H9 (cell line): ENCODE measurements at regions not wholly inside any gene's neighbourhood (a gene's known extent, or its start where the extent isn't known, plus 50 kb on each side); places are given as distances from the start of the nearest gene placed in this dataset.

Source experiments
- DNase-seq: peaks from one replicate; pipeline ENCODE4 v3.0.0-alpha.2; 2017
- H2AFZ ChIP-seq: one replicate; pipeline ENCODE4 v1.6.1; 2013; ENCODE audit warnings: mild to moderate bottlenecking, low read length, control low read depth, moderate library complexity
- H2AK5ac ChIP-seq: 2 replicates; pipeline ENCODE4 v1.6.1; 2013; ENCODE audit warnings: low read length, control low read depth, mixed read lengths; ENCODE audit not compliant: insufficient read length
- H2BK120ac ChIP-seq: one replicate; pipeline ENCODE4 v1.6.1; 2013; ENCODE audit warnings: low read depth, mild to moderate bottlenecking, low read length, control low read depth, inconsistent platforms; ENCODE audit not compliant: poor library complexity, severe bottlenecking
- H2BK12ac ChIP-seq: 2 replicates; pipeline ENCODE4 v1.6.1; 2013; ENCODE audit warnings: low read length, control low read depth, mixed read lengths, low read depth; ENCODE audit not compliant: insufficient read length
- H2BK15ac ChIP-seq: 2 replicates; pipeline ENCODE4 v1.6.1; 2013; ENCODE audit warnings: low read depth, low read length, control low read depth
- H2BK20ac ChIP-seq: one replicate; pipeline ENCODE4 v1.6.1; 2013; ENCODE audit warnings: low read depth, mild to moderate bottlenecking, low read length, control low read depth, inconsistent platforms; ENCODE audit not compliant: poor library complexity, severe bottlenecking
- H2BK5ac ChIP-seq: 2 replicates; pipeline ENCODE4 v1.6.1; 2013; ENCODE audit warnings: low read length, control low read depth, mixed read lengths; ENCODE audit not compliant: insufficient read length
- H3K14ac ChIP-seq: 2 replicates; pipeline ENCODE4 v1.6.1; 2013; ENCODE audit warnings: low read length, control low read depth; ENCODE audit not compliant: insufficient read depth
- H3K18ac ChIP-seq: 2 replicates; pipeline ENCODE4 v1.6.1; 2013; ENCODE audit warnings: low read depth, mild to moderate bottlenecking, mixed read lengths, low read length, control low read depth; ENCODE audit not compliant: insufficient read length
- H3K23ac ChIP-seq: 2 replicates; pipeline ENCODE4 v1.6.1; 2013; ENCODE audit warnings: low read length, control low read depth, mixed read lengths, low read depth; ENCODE audit not compliant: insufficient read length
- H3K23me2 ChIP-seq: 2 replicates; pipeline ENCODE4 v1.6.1; 2013; ENCODE audit warnings: low read depth, mild to moderate bottlenecking, mixed read lengths, low read length, control low read depth; ENCODE audit not compliant: insufficient read length, poor library complexity, severe bottlenecking
- H3K27ac ChIP-seq: 2 replicates; pipeline ENCODE4 v1.5.1; 2013; ENCODE audit warnings: low read length, control low read depth, mixed read lengths, low read depth; ENCODE audit not compliant: insufficient read length
- H3K27me3 ChIP-seq: 2 replicates; pipeline ENCODE4 v1.6.1; 2013; ENCODE audit warnings: low read length, control low read depth, inconsistent platforms; ENCODE audit not compliant: insufficient read depth
- H3K4ac ChIP-seq: 2 replicates; pipeline ENCODE4 v1.6.1; 2013; ENCODE audit warnings: low read depth, mild to moderate bottlenecking, control low read depth, inconsistent platforms, low read length, moderate library complexity
- H3K4me1 ChIP-seq: 2 replicates; pipeline ENCODE4 v1.6.1; 2013; ENCODE audit warnings: low read length, control low read depth, inconsistent platforms; ENCODE audit not compliant: insufficient read depth
- H3K4me2 ChIP-seq: 2 replicates; pipeline ENCODE4 v1.6.1; 2013; ENCODE audit warnings: low read length, control low read depth, mixed read lengths; ENCODE audit not compliant: insufficient read length, insufficient read depth
- H3K56ac ChIP-seq: 2 replicates; pipeline ENCODE4 v1.6.1; 2013; ENCODE audit warnings: low read depth, mild to moderate bottlenecking, mixed read lengths, low read length, control low read depth; ENCODE audit not compliant: insufficient read length
- H3K79me1 ChIP-seq: 2 replicates; pipeline ENCODE4 v1.6.1; 2013; ENCODE audit warnings: low read depth, mild to moderate bottlenecking, moderate library complexity, low read length, control low read depth, inconsistent platforms; ENCODE audit not compliant: insufficient read depth, poor library complexity, severe bottlenecking
- H3K79me2 ChIP-seq: 2 replicates; pipeline ENCODE4 v1.6.1; 2013; ENCODE audit warnings: low read length, control low read depth, inconsistent platforms; ENCODE audit not compliant: insufficient read depth
- H3K9ac ChIP-seq: 2 replicates; pipeline ENCODE4 v1.6.1; 2013; ENCODE audit warnings: low read length, control low read depth, mixed read lengths; ENCODE audit not compliant: insufficient read length; ENCODE audit errors: extremely low read depth
- H3K9me3 ChIP-seq: one replicate; pipeline ENCODE4 v1.6.1; 2013; ENCODE audit warnings: low read depth, low read length, inconsistent platforms; ENCODE audit not compliant: control insufficient read depth
- H3T11ph ChIP-seq: one replicate; pipeline ENCODE4 v1.6.1; 2013; ENCODE audit warnings: mild to moderate bottlenecking, low read length, control low read depth, inconsistent platforms
- H4K20me1 ChIP-seq: one replicate; pipeline ENCODE4 v1.6.1; 2013; ENCODE audit not compliant: control insufficient read depth, insufficient read length, insufficient read depth
- H4K5ac ChIP-seq: 2 replicates; pipeline ENCODE4 v1.6.1; 2013; ENCODE audit warnings: low read depth, mild to moderate bottlenecking, mixed read lengths, low read length, control low read depth; ENCODE audit not compliant: insufficient read length
- H4K8ac ChIP-seq: replicated peaks from 2 replicates; pipeline ENCODE4 v1.6.1; 2013; ENCODE audit warnings: low read length, control low read depth, mixed read lengths, low read depth; ENCODE audit not compliant: insufficient read length
- H4K91ac ChIP-seq: 2 replicates; pipeline ENCODE4 v1.6.1; 2013; ENCODE audit warnings: low read depth, mild to moderate bottlenecking, moderate library complexity, mixed read lengths, low read length, control low read depth; ENCODE audit not compliant: insufficient read length
- H3K27ac Mint-ChIP-seq, 3 experiments: 2 replicates in 2 of 3; 3 replicates in 1 of 3; pipeline ENCODE4 v1.8.0; 2020 to 2021; ENCODE audit warnings: mixed read lengths in 3 of 3, mild to moderate bottlenecking in 1 of 3, moderate library complexity in 1 of 3
- H3K27me3 Mint-ChIP-seq: 2 replicates; pipeline ENCODE4 v1.8.0; 2021; ENCODE audit warnings: low read depth, mild to moderate bottlenecking, moderate library complexity, mixed read lengths
- H3K36me3 Mint-ChIP-seq, 3 experiments: 2 replicates in 2 of 3; 3 replicates in 1 of 3; pipeline ENCODE4 v1.8.0; 2020 to 2021; ENCODE audit warnings: low read depth in 3 of 3, mixed read lengths in 3 of 3; ENCODE audit not compliant: insufficient read depth in 1 of 3
- H3K4me1 Mint-ChIP-seq, 2 experiments: 2 replicates each; pipeline ENCODE4 v1.8.0; 2020; ENCODE audit warnings: mixed read lengths in 2 of 2
- H3K4me3 Mint-ChIP-seq, 2 experiments: 2 replicates in 1 of 2; 3 replicates in 1 of 2; pipeline ENCODE4 v1.8.0; 2020 to 2021; ENCODE audit warnings: mild to moderate bottlenecking in 2 of 2, mixed read lengths in 2 of 2, moderate library complexity in 1 of 2
- H3K9me3 Mint-ChIP-seq, 2 experiments: 2 replicates in 1 of 2; 3 replicates in 1 of 2; pipeline ENCODE4 v1.8.0; 2020; ENCODE audit warnings: mild to moderate bottlenecking in 2 of 2, mixed read lengths in 2 of 2, moderate library complexity in 1 of 2
- CTCF ChIP-seq: fragments of 200-600 bp; sonication (generic); conservative IDR thresholded peaks from 3 replicates; pipeline ENCODE4 v1.8.0; 2021; ENCODE audit warnings: antibody characterized with exemption, mild to moderate bottlenecking
- WGBS: extraction: QIAGEN DNeasy Blood & Tissue Kit; methylation state at CpG from one replicate; pipeline ENCODE4 v1.1.7; 2013; ENCODE audit warnings: missing lambda C conversion rate, low lambda C conversion rate, mixed read lengths; ENCODE audit not compliant: insufficient read length; ENCODE audit errors: extremely low coverage; 5-methylcytosine and 5-hydroxymethylcytosine counted together

- peaks cover 2% of the 10 kb centered on the region; the same call in 1 of the 2 replicates for H3K27me3 Mint-ChIP-seq
- H3K79me1 ChIP-seq, result no peaks in the 10 kb centered on the region
- no peak overlapping the region for H4K91ac ChIP-seq
- H3K4me3 Mint-ChIP-seq, result no peak overlapping the region
- H4K20me1 ChIP-seq, result no peaks in the 10 kb centered on the region
- no peak for TF ChIP-seq CTCF
- no peak overlapping the region for H3T11ph ChIP-seq
- no peak overlapping the region for H2BK120ac ChIP-seq
- H2BK20ac ChIP-seq, result no peak overlapping the region
- no peak for DNase-seq
- no peak overlapping the region for H4K8ac ChIP-seq
- H3K9me3 ChIP-seq, result no peaks in the 10 kb centered on the region
- no peak overlapping the region for H3K56ac ChIP-seq
- no peak overlapping the region for H2BK12ac ChIP-seq
- no peak overlapping the region for H2AFZ ChIP-seq
- WGBS, result no CpG with 5 or more reads among the region's 4 CpGs
- H2AK5ac ChIP-seq, result no peak overlapping the region
- H4K5ac ChIP-seq, result no peak overlapping the region
- H2BK15ac ChIP-seq, result no peak overlapping the region
- H3K18ac ChIP-seq, result no peak overlapping the region
- no peak overlapping the region for H3K14ac ChIP-seq
- H3K27me3 ChIP-seq, result no peaks in the 10 kb centered on the region
- H3K4me1 Mint-ChIP-seq, result peaks cover 13 to 20% of the 10 kb centered on the region in 2 experiments
- no peak overlapping the region for H3K27ac Mint-ChIP-seq
- no peaks in the 10 kb centered on the region for H3K36me3 Mint-ChIP-seq
- H3K4me2 ChIP-seq, result no peak overlapping the region
- H3K4ac ChIP-seq, result no peak overlapping the region
- no peak overlapping the region for H3K23ac ChIP-seq
- H3K79me2 ChIP-seq, result no peaks in the 10 kb centered on the region
- no peaks in the 10 kb centered on the region for H3K4me1 ChIP-seq
- H3K9ac ChIP-seq, result no peak overlapping the region
- H2BK5ac ChIP-seq, result no peak overlapping the region
- H3K27ac ChIP-seq, result no peak overlapping the region
- H3K9me3 Mint-ChIP-seq, result no peaks in the 10 kb centered on the region
- no peaks in the 10 kb centered on the region for H3K23me2 ChIP-seq
Observed at GRCh38 chr6:169335301-169335700, 81.7 kb upstream of the THBS2 start.
